Ovary (tissue), 3 donors: ENCODE measurements at regions not wholly inside any gene's neighbourhood (a gene's known extent, or its start where the extent isn't known, plus 50 kb on each side); places are given as distances from the start of the nearest gene placed in this dataset.

Source experiments
- EP300 ChIP-seq: sonication (generic); formaldehyde crosslinking; IDR thresholded peaks from one replicate; pipeline ENCODE4 v1.6.1; 2017; ENCODE audit warnings: antibody characterized with exemption
- TF ChIP-seq, protein P1 (sequence below), 3 donors: fragments of 450-650 bp in 2 of 3; fragments of 200-600 bp in 1 of 3; IDR thresholded peaks; one replicate each; pipeline versions ENCODE4 v1.5.1 to v1.8.0; 2016 to 2022; ENCODE audit warnings: antibody characterized with exemption in 3 of 3, mild to moderate bottlenecking in 1 of 3
- donor health status: DM: no; HTN: no; CAD: no.

DNA sequence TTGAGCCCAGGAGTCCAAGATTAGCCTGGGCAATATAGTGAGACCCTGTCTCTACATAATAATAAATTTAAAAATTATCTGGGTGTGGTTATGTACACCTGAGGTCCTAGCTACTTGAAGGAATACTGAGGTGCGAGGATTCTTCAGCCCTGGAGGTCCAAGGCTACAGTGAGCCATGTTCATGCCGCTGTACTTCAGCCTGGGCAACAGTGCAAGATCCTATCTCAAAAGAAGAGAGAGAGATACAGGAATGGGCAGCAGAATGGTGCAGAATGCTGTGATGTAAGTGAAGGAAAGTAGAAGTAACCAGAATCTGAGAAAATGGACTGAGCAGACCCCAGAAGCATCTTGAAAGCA lies 62.7 kb upstream of the EXOC4 start:
- TF ChIP-seq, protein P1, sequence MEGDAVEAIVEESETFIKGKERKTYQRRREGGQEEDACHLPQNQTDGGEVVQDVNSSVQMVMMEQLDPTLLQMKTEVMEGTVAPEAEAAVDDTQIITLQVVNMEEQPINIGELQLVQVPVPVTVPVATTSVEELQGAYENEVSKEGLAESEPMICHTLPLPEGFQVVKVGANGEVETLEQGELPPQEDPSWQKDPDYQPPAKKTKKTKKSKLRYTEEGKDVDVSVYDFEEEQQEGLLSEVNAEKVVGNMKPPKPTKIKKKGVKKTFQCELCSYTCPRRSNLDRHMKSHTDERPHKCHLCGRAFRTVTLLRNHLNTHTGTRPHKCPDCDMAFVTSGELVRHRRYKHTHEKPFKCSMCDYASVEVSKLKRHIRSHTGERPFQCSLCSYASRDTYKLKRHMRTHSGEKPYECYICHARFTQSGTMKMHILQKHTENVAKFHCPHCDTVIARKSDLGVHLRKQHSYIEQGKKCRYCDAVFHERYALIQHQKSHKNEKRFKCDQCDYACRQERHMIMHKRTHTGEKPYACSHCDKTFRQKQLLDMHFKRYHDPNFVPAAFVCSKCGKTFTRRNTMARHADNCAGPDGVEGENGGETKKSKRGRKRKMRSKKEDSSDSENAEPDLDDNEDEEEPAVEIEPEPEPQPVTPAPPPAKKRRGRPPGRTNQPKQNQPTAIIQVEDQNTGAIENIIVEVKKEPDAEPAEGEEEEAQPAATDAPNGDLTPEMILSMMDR (IDR thresholded peaks at IDR 0.05): no peak
- no peak for TF ChIP-seq EP300
